Liver (tissue), 7 donors: ENCODE measurements at regions not wholly inside any gene's neighbourhood (a gene's known extent, or its start where the extent isn't known, plus 50 kb on each side); places are given as distances from the start of the nearest gene placed in this dataset.
"Not testable (repeated sequence)": the region's sequence is repeated elsewhere in the genome, so short reads cannot be mapped to it uniquely, and the experiment has no call there.

Experiments
- DNase-seq: peaks from one replicate; pipeline ENCODE4 v3.0.0-alpha.2; 2017; ENCODE audit warnings: low spot score
- H3K27ac ChIP-seq, 2 donors: one replicate each; pipeline ENCODE4 v1.7.0; 2013; ENCODE audit warnings: inconsistent platforms in 2 of 2, low read length in 2 of 2, control low read depth in 1 of 2, low read depth in 1 of 2, mild to moderate bottlenecking in 1 of 2
- H3K27me3 ChIP-seq, 4 donors: one replicate each; pipeline versions ENCODE4 v1.6.1 to v1.7.0; 2013; ENCODE audit warnings: low read length in 3 of 4, inconsistent platforms in 1 of 4, mild to moderate bottlenecking in 1 of 4, moderate library complexity in 1 of 4; ENCODE audit not compliant: control insufficient read depth in 4 of 4, insufficient read depth in 4 of 4
- H3K36me3 ChIP-seq, 4 donors: one replicate each; pipeline versions ENCODE4 v1.6.1 to v1.7.0; 2013; ENCODE audit warnings: low read length in 3 of 4, mild to moderate bottlenecking in 3 of 4, low read depth in 1 of 4, moderate library complexity in 1 of 4; ENCODE audit not compliant: control insufficient read depth in 4 of 4, insufficient read depth in 3 of 4
- H3K4me1 ChIP-seq, 4 donors: one replicate each; pipeline versions ENCODE4 v1.6.1 to v1.7.0; 2013; ENCODE audit warnings: low read length in 3 of 4, mild to moderate bottlenecking in 3 of 4, moderate library complexity in 1 of 4; ENCODE audit not compliant: control insufficient read depth in 4 of 4, insufficient read depth in 4 of 4
- H3K4me3 ChIP-seq, 3 donors: one replicate each; pipeline versions ENCODE4 v1.6.1 to v1.7.0; 2013; ENCODE audit warnings: low read length in 3 of 3, control low read depth in 1 of 3, low read depth in 1 of 3, mild to moderate bottlenecking in 1 of 3
- H3K9ac ChIP-seq, 2 donors: one replicate each; pipeline ENCODE4 v1.7.0; 2013; ENCODE audit warnings: low read length in 2 of 2, mild to moderate bottlenecking in 2 of 2, moderate library complexity in 2 of 2, control low read depth in 1 of 2, low read depth in 1 of 2
- H3K9me3 ChIP-seq, 4 donors: one replicate each; pipeline versions ENCODE4 v1.6.1 to v1.7.0; 2013; ENCODE audit warnings: low read length in 3 of 4; ENCODE audit not compliant: control insufficient read depth in 4 of 4
- ATF3 ChIP-seq: IDR thresholded peaks from 2 replicates; pipeline ENCODE4 v1.6.1; 2016; ENCODE audit warnings: antibody characterized with exemption
- EGR1 ChIP-seq, 2 donors: IDR thresholded peaks; 2 replicates each; pipeline ENCODE4 v1.6.1; 2016 to 2018; ENCODE audit warnings: antibody characterized with exemption in 2 of 2, low read depth in 2 of 2
- FOXA1 ChIP-seq: IDR thresholded peaks from 2 replicates; pipeline ENCODE4 v1.6.1; 2016; ENCODE audit warnings: antibody characterized with exemption
- FOXA2 ChIP-seq: IDR thresholded peaks from 2 replicates; pipeline ENCODE4 v1.6.1; 2016; ENCODE audit warnings: antibody characterized with exemption
- GABPA ChIP-seq, 2 donors: IDR thresholded peaks in 1 of 2; conservative IDR thresholded peaks in 1 of 2; 2 replicates each; pipeline ENCODE4 v1.6.1; 2016; ENCODE audit warnings: antibody characterized with exemption in 2 of 2, mild to moderate bottlenecking in 1 of 2, moderate library complexity in 1 of 2
- HNF4A ChIP-seq, 2 donors: conservative IDR thresholded peaks; 2 replicates each; pipeline ENCODE4 v1.6.1; 2016; ENCODE audit warnings: antibody characterized with exemption in 2 of 2, mild to moderate bottlenecking in 2 of 2
- HNF4G ChIP-seq: IDR thresholded peaks from 2 replicates; pipeline ENCODE4 v1.6.1; 2016; ENCODE audit warnings: antibody characterized with exemption
- JUND ChIP-seq, 2 donors: IDR thresholded peaks; 2 replicates each; pipeline ENCODE4 v1.6.1; 2016; ENCODE audit warnings: antibody characterized with exemption in 2 of 2
- MAX ChIP-seq: IDR thresholded peaks from 2 replicates; pipeline ENCODE4 v1.6.1; 2016; ENCODE audit warnings: antibody characterized with exemption
- NR2F2 ChIP-seq: IDR thresholded peaks from 2 replicates; pipeline ENCODE4 v1.6.1; 2016; ENCODE audit warnings: antibody characterized with exemption
- RAD21 ChIP-seq, 2 donors: IDR thresholded peaks; 2 replicates each; pipeline ENCODE4 v1.6.1; 2016; ENCODE audit warnings: antibody characterized with exemption in 2 of 2, mild to moderate bottlenecking in 2 of 2
- REST ChIP-seq: IDR thresholded peaks from 2 replicates; pipeline ENCODE4 v1.6.1; 2016; ENCODE audit warnings: antibody characterized with exemption, mild to moderate bottlenecking
- RXRA ChIP-seq, 2 donors: IDR thresholded peaks; 2 replicates each; pipeline ENCODE4 v1.6.1; 2017 to 2018; ENCODE audit warnings: antibody characterized with exemption in 2 of 2, mild to moderate bottlenecking in 1 of 2
- SP1 ChIP-seq: IDR thresholded peaks from 2 replicates; pipeline ENCODE4 v1.6.1; 2018; ENCODE audit warnings: antibody characterized with exemption, mild to moderate bottlenecking
- TAF1 ChIP-seq: conservative IDR thresholded peaks from 2 replicates; pipeline ENCODE4 v1.6.1; 2016; ENCODE audit warnings: antibody characterized with exemption, mild to moderate bottlenecking
- YY1 ChIP-seq: IDR thresholded peaks from 2 replicates; pipeline ENCODE4 v1.6.1; 2016; ENCODE audit warnings: antibody characterized with exemption, mild to moderate bottlenecking
- ZBTB33 ChIP-seq: IDR thresholded peaks from 2 replicates; pipeline ENCODE4 v1.6.1; 2016; ENCODE audit warnings: antibody characterized with exemption
- WGBS: extraction: QIAGEN DNeasy Blood & Tissue Kit; methylation state at CpG from one replicate; pipeline ENCODE4 v1.1.7; 2013; 5-methylcytosine and 5-hydroxymethylcytosine counted together
- donor health status: healthy.
- donor health status: healthy.
- donor health status: healthy.
- donor health status: healthy.

GRCh38 chr10:45160271-45160670, 155.1 kb downstream of the OR13A1 start:
- Histone ChIP-seq H3K36me3 (no peaks in the 10 kb centered on the region), H3K9ac (no peak overlapping the region), H3K9me3 (no peaks in the 10 kb centered on the region), H3K27me3 (no peaks in the 10 kb centered on the region), H3K4me1 (no peaks in the 10 kb centered on the region), H3K4me3 (no peak overlapping the region), H3K27ac (no peak overlapping the region)
- DNase-seq, result no peak
- TF ChIP-seq JUND (IDR thresholded peaks at IDR 0.05), result no peak
- 89% methylated on average over 1 of the region's 1 CpG for WGBS

- Histone ChIP-seq H3K9me3 (no peaks in the 10 kb centered on the region), H3K9ac (no peak overlapping the region), H3K4me1 (no peaks in the 10 kb centered on the region), H3K4me3 (no peak overlapping the region), H3K36me3 (no peaks in the 10 kb centered on the region), H3K27me3 (no peaks in the 10 kb centered on the region), H3K27ac (no peak overlapping the region)
- DNase-seq, result no peak
- WGBS, result 86% methylated on average over 3 of the region's 3 CpGs
- no peak for TF ChIP-seq FOXA2
- no peak for TF ChIP-seq ZBTB33
Measured at GRCh38 chr10:45163315-45163975, 152.0 kb downstream of the OR13A1 start.

DNA sequence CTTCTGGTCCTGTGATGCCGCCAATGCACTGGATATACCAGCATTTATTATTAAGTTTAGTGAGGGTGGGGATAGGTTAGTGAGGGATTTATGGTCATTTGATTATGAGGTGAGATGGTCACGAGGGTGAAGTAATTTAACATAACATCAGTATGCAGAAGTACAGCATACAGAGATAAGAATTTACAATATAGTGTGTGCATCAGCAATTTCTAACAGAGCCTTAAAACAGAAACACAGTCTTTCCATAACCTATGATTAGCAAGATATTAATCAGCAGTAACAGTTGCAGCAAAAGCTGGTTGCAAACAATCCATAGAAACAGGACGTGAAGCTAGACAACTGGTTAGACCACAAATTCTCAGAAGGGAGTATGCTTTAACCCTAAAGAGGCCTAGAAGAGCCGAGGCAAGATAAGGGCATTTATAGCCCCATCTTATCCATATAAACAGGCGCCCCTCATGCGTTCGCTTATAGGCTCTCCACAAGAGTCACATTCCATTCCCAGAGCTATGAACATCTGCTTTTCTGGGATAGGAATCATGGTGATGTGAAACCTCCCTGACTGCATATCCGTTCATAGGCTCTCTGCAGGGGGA, 139.8 kb downstream of the OR13A1 start:
- not testable (repeated sequence) for H3K27me3 ChIP-seq, H3K4me1 ChIP-seq, H3K27ac ChIP-seq, H3K9ac ChIP-seq, H3K4me3 ChIP-seq, DNase-seq, H3K9me3 ChIP-seq, H3K36me3 ChIP-seq
- 85% methylated on average over 8 of the region's 8 CpGs for WGBS

GRCh38 chr10:45179691-45180090, 135.7 kb downstream of the OR13A1 start:
- TF ChIP-seq FOXA1, result no peak
- TF ChIP-seq MAX, result no peak
- TF ChIP-seq NR2F2, result no peak
- TF ChIP-seq EGR1 (IDR thresholded peaks at IDR 0.05; ENCODE audit: low read depth in 2 of 2), result no peak
- TF ChIP-seq YY1, result no peak
- no peak for TF ChIP-seq HNF4A (conservative IDR thresholded peaks at IDR 0.05)
- no peak for TF ChIP-seq SP1
- TF ChIP-seq RXRA (IDR thresholded peaks at IDR 0.05), result no peak
- TF ChIP-seq TAF1, result no peak
- no peak for TF ChIP-seq HNF4G
- no peak for TF ChIP-seq ATF3
- TF ChIP-seq REST, result no peak
- no peak for TF ChIP-seq FOXA2
- TF ChIP-seq GABPA (IDR thresholded peaks at IDR 0.05 in 1 of 2, conservative IDR thresholded peaks at IDR 0.05 in 1 of 2), result no peak
- no peak for TF ChIP-seq RAD21 (IDR thresholded peaks at IDR 0.05)
- H3K4me3 ChIP-seq, result no peak overlapping the region
- no peaks in the 10 kb centered on the region for H3K36me3 ChIP-seq
- H3K27ac ChIP-seq, result peak overlapping the region in 1 of 2 donors; percentile 7
- no peak overlapping the region for H3K9ac ChIP-seq
- H3K4me1 ChIP-seq, result peaks cover 0 to 1% (median 0%) of the 10 kb centered on the region in 4 donors
- WGBS, result 84% methylated on average over 13 of the region's 13 CpGs
- no peaks in the 10 kb centered on the region for H3K9me3 ChIP-seq
- no peaks in the 10 kb centered on the region for H3K27me3 ChIP-seq
- no peak for DNase-seq
